ENCODE measurements at regions not wholly inside any gene's neighbourhood (a gene's known extent, or its start where the extent isn't known, plus 50 kb on each side); places are given as distances from the start of the nearest gene placed in this dataset.
A peak's percentile ranks its signal among the peaks of the same experiment; 100 is the strongest.

- no peak overlapping the region for H3K27ac ChIP-seq
- no peak for TF ChIP-seq CTCF (IDR thresholded peaks at IDR 0.05)
- no peak for TF ChIP-seq ZFX (IDR thresholded peaks at IDR 0.05; ENCODE audit: borderline replicate concordance)
These were observed 1963.9 kb upstream of the LRRTM1 start for GRCh38 chr2:82268446-82268845.

- TF ChIP-seq CTCF (IDR thresholded peaks at IDR 0.05) (no peak), ZFX (IDR thresholded peaks at IDR 0.05; ENCODE audit: borderline replicate concordance) (no peak)
- no peak overlapping the region for H3K27ac ChIP-seq
These were observed 1956.0 kb upstream of the LRRTM1 start for GRCh38 chr2:82260521-82260920.

- TF ChIP-seq CTCF (IDR thresholded peaks at IDR 0.05): no peak
- TF ChIP-seq ZFX (IDR thresholded peaks at IDR 0.05; ENCODE audit: borderline replicate concordance): no peak
- no peak overlapping the region for H3K27ac ChIP-seq
These were observed 1955.0 kb upstream of the LRRTM1 start for GRCh38 chr2:82259551-82259950.

GRCh38 chr2:82257796-82258555, 1953.4 kb upstream of the LRRTM1 start:
- TF ChIP-seq ZFX (IDR thresholded peaks at IDR 0.05; ENCODE audit: borderline replicate concordance): no peak
- no peak for TF ChIP-seq CTCF (IDR thresholded peaks at IDR 0.05)
- peak overlapping the region; percentile 19; the same call in 1 of the 2 replicates for H3K27ac ChIP-seq

GRCh38 chr2:82256983-82257632, 1952.6 kb upstream of the LRRTM1 start:
- H3K27ac ChIP-seq: no peak overlapping the region
- TF ChIP-seq ZFX (IDR thresholded peaks at IDR 0.05; ENCODE audit: borderline replicate concordance) (no peak), CTCF (IDR thresholded peaks at IDR 0.05) (no peak)

GRCh38 chr2:82256288-82256687, 1951.7 kb upstream of the LRRTM1 start:
- TF ChIP-seq CTCF (IDR thresholded peaks at IDR 0.05): no peak
- TF ChIP-seq ZFX (IDR thresholded peaks at IDR 0.05; ENCODE audit: borderline replicate concordance): no peak
- no peak overlapping the region for H3K27ac ChIP-seq

- TF ChIP-seq ZFX (IDR thresholded peaks at IDR 0.05; ENCODE audit: borderline replicate concordance): no peak
- TF ChIP-seq CTCF (IDR thresholded peaks at IDR 0.05): no peak
- H3K27ac ChIP-seq: no peak overlapping the region
These were observed 1950.2 kb upstream of the LRRTM1 start for GRCh38 chr2:82254728-82255127.

All from 22Rv1 (cell line).